ENCODE measurements at regions not wholly inside any gene's neighbourhood (a gene's known extent, or its start where the extent isn't known, plus 50 kb on each side); places are given as distances from the start of the nearest gene placed in this dataset.

DNA sequence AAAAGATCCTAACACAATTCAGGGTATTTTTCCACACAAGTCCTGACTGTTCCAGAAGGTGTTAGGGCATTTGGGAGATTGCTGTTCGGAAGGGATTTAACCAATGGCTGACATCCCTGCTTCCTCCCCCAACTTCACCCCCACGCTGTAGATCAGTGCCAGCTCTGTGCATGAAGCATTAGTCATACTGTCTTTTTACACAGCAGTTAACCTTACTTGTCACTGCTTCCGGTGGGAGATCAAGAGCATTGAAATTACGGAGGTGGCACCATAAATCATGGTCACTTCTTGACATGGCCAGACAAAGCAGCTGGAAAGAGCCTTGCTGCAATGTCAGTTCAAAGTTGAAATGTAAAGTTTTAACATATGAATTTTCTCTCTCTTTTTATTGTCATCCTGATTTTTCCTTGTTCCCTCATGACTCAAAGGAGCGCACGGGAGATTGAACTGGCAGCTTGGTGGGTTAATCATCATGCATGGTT lies 70.2 kb downstream of the HRH4 start:
- Histone ChIP-seq H3K27ac (ENCODE audit: low read depth, low read length, severe bottlenecking) (no peak overlapping the region), H3K4me3 (ENCODE audit: extremely low read depth, insufficient read depth, low read length, poor library complexity, severe bottlenecking) (no peak overlapping the region), H3K36me3 (ENCODE audit: control insufficient read depth, insufficient read depth, low read length) (no peaks in the 10 kb centered on the region), H3K9me3 (ENCODE audit: control insufficient read depth, low read length) (no peaks in the 10 kb centered on the region), H3K4me1 (ENCODE audit: control insufficient read depth, insufficient read depth, low read length, poor library complexity, severe bottlenecking) (peaks cover 6% of the 10 kb centered on the region)
- 80 to 86% methylated on average over 4 of the region's 6 CpGs for WGBS, 2 experiments (ENCODE audit: insufficient coverage in 2 of 2)

DNA sequence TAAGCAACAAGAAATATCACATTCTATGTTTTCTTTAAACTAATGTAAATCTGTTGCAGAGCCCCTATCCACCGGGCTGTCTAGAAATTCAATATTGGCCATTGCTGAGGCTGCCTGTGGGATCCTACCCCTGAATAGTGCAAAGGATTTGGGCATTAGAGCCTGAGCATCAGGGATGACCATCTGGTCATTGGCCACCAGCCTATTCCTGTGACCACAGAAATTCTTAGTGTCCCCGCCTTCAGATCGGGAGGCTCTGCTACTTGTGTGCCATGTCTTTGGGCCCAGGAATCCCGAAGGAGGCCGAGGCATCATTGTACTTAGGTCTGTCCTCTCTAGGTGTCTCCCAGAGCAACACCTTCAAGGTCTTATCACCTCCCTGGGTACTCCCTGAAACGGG lies 73.8 kb downstream of the HRH4 start:
- H3K36me3 ChIP-seq (ENCODE audit: control insufficient read depth, insufficient read depth, low read length): no peaks in the 10 kb centered on the region
- H3K4me1 ChIP-seq (ENCODE audit: control insufficient read depth, insufficient read depth, low read length, poor library complexity, severe bottlenecking): peaks cover 6% of the 10 kb centered on the region
- no peaks in the 10 kb centered on the region for H3K9me3 ChIP-seq (ENCODE audit: control insufficient read depth, low read length)
- 84 to 91% methylated on average over 6 of the region's 6 CpGs for WGBS, 2 experiments (ENCODE audit: insufficient coverage in 2 of 2)
- H3K27ac ChIP-seq (ENCODE audit: low read depth, low read length, severe bottlenecking): no peak overlapping the region
- no peak overlapping the region for H3K4me3 ChIP-seq (ENCODE audit: extremely low read depth, insufficient read depth, low read length, poor library complexity, severe bottlenecking)

DNA sequence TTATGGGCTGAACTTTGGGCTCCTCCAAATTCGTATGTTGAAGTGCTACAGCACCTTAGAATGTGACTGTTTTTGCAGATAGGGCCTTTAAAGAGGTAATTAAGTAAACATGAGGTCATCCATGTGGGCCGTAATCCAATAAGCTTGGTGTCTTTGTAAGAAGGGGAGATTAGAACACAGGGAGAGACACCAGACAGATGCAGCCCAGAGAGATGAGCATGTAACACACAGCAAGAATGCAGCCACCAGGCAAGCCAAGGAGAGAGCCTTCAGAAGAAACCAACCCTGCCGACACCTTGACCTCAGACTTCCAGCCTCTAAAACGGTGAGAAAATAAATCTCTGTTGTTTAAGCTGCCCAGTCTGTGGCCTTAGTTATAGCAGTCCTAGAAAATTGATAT lies 74.3 kb downstream of the HRH4 start:
- 93 to 100% methylated on average over 1 to 3 of the region's 4 CpGs for WGBS, 2 experiments (ENCODE audit: insufficient coverage in 2 of 2)

DNA sequence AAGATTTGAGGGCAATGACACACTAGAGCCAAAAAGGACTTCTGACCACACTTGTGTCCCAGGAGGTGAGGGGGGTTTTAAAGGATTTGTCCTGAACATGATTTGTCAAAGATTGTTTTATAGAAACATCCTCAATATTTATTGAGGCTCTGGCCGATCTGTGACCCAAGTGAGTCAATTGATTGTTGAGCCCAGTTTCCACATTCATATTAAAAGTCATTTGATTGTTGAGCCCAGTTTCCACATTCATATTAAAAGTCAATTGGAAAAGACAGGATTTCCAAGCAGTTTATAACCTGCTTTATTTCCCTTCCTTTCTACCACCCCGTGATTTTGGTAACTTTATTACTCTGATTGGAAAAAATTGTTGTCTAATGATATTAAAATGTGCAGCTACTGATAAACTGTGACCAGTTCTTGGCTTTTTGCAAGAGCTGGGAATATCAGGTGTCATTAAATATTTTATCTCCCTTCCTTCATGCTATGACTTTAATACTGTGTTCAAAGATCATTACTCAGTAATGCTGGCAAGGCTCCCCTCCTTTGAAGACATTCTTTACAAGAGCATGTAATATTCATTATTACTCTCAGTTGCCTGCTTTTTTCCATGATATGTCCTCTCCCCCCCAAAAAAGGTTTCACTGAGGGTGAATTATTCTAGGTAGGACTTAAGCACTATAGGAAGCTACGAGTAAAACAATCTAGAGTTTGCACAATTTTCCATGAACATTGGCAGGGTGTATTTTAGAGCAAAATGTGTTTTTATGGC lies 75.3 kb downstream of the HRH4 start:
- Histone ChIP-seq H3K9me3 (ENCODE audit: control insufficient read depth, low read length) (no peaks in the 10 kb centered on the region), H3K4me3 (ENCODE audit: extremely low read depth, insufficient read depth, low read length, poor library complexity, severe bottlenecking) (no peak overlapping the region), H3K27ac (ENCODE audit: low read depth, low read length, severe bottlenecking) (no peak overlapping the region), H3K4me1 (ENCODE audit: control insufficient read depth, insufficient read depth, low read length, poor library complexity, severe bottlenecking) (no peaks in the 10 kb centered on the region), H3K36me3 (ENCODE audit: control insufficient read depth, insufficient read depth, low read length) (no peaks in the 10 kb centered on the region)
- 100% methylated on average over 1 to 2 of the region's 3 CpGs for WGBS, 2 experiments (ENCODE audit: insufficient coverage in 2 of 2)

More for the DNA sequence above, 74.3 kb downstream of the HRH4 start:
- H3K4me3 ChIP-seq (ENCODE audit: extremely low read depth, insufficient read depth, low read length, poor library complexity, severe bottlenecking): no peak overlapping the region
- peaks cover 6% of the 10 kb centered on the region for H3K4me1 ChIP-seq (ENCODE audit: control insufficient read depth, insufficient read depth, low read length, poor library complexity, severe bottlenecking)
- no peaks in the 10 kb centered on the region for H3K36me3 ChIP-seq (ENCODE audit: control insufficient read depth, insufficient read depth, low read length)
- H3K27ac ChIP-seq (ENCODE audit: low read depth, low read length, severe bottlenecking): no peak overlapping the region
- H3K9me3 ChIP-seq (ENCODE audit: control insufficient read depth, low read length): no peaks in the 10 kb centered on the region

DNA sequence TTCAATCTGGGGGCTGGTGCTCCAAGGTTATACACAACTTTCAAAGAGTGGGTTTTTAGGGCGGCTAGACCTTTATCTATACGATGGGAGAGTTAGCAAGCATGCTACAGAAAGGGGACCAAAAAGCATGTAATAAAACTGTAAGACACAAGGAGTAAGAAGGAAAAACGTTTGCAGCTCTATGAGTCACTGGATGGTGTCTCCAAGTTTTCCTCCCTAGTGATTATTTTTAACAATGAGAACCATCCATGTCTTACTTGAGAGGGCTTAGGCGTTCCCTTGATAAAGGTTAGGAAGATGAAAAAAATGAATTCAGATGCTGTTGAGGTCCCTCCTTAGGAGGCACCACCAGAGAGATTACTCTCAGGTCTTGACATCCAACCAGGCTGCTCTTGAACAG lies 75.9 kb downstream of the HRH4 start:
- no peak overlapping the region for H3K4me3 ChIP-seq (ENCODE audit: extremely low read depth, insufficient read depth, low read length, poor library complexity, severe bottlenecking)
- no peak overlapping the region for H3K27ac ChIP-seq (ENCODE audit: low read depth, low read length, severe bottlenecking)
- WGBS, 2 experiments (ENCODE audit: insufficient coverage in 2 of 2): 63 to 100% methylated on average over 1 to 3 of the region's 4 CpGs
- H3K4me1 ChIP-seq (ENCODE audit: control insufficient read depth, insufficient read depth, low read length, poor library complexity, severe bottlenecking): no peaks in the 10 kb centered on the region
- no peaks in the 10 kb centered on the region for H3K36me3 ChIP-seq (ENCODE audit: control insufficient read depth, insufficient read depth, low read length)
- no peaks in the 10 kb centered on the region for H3K9me3 ChIP-seq (ENCODE audit: control insufficient read depth, low read length)

DNA sequence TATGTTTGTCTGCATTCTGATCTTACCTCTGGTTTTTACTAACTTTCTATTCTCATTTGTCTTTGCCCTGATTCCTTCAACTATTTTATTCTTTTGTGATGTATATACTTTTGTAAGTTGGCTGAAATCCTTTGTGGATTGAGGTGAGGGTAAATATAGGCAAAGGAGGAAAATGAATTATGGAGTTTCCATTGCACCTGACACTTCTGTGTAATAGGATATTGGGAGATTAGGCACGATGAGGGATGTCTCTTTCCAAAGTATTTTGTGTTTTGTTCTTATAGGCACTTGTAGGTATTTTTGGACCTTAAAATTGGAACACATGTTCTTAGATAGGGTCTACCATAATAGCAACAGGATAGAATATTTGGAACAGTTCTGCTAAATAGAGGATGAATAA lies 76.4 kb downstream of the HRH4 start:
- Histone ChIP-seq H3K27ac (ENCODE audit: low read depth, low read length, severe bottlenecking) (no peak overlapping the region), H3K4me1 (ENCODE audit: control insufficient read depth, insufficient read depth, low read length, poor library complexity, severe bottlenecking) (no peaks in the 10 kb centered on the region), H3K4me3 (ENCODE audit: extremely low read depth, insufficient read depth, low read length, poor library complexity, severe bottlenecking) (no peak overlapping the region), H3K9me3 (ENCODE audit: control insufficient read depth, low read length) (no peaks in the 10 kb centered on the region), H3K36me3 (ENCODE audit: control insufficient read depth, insufficient read depth, low read length) (no peaks in the 10 kb centered on the region)
- 100% methylated on average over 1 of the region's 1 CpG; no CpG with 5 or more reads in 1 of the 2 experiments for WGBS, 2 experiments (ENCODE audit: insufficient coverage in 2 of 2)

DNA sequence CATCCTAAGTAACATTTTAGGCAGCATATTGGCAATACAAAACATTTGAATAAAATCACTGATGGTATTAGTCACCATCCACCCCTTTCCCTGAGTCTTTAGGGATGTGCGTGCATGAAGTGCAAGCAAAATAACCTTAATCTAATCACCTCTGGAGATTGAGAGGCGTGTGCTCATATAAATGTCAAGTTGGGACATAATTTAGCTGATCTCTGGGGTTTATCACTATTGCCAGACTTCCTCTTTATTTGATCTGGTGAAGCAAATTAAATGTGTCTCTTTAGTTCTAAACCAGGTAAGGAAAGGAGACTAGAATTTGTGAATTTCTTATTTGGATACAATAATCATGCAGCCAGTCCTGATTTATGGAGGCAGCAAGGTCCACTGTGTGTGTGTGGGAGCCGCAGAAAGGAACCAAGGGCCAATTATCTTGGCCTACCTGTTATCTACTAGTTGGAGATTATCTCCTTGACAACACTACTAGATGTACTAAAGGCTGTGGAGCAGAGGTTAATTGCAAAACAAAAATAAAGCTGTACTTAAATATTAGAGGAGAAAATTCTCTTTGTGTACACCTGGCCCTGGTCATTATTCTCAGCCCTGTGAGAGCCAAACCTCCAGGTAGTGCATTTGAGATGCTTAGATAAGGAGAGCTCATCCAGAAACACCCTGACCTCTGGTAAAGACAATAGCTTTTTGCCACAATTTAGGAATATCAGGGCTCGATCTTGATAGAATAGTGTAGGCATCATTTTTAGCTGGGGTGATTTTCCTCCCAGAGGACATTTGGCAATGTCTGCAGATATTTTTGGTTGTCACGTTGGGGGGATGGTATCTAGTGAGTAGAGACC lies 78.2 kb downstream of the HRH4 start:
- Histone ChIP-seq H3K4me1 (ENCODE audit: control insufficient read depth, insufficient read depth, low read length, poor library complexity, severe bottlenecking) (no peaks in the 10 kb centered on the region), H3K27ac (ENCODE audit: low read depth, low read length, severe bottlenecking) (no peak overlapping the region), H3K4me3 (ENCODE audit: extremely low read depth, insufficient read depth, low read length, poor library complexity, severe bottlenecking) (no peak overlapping the region), H3K36me3 (ENCODE audit: control insufficient read depth, insufficient read depth, low read length) (no peaks in the 10 kb centered on the region), H3K9me3 (ENCODE audit: control insufficient read depth, low read length) (no peaks in the 10 kb centered on the region)
- WGBS, 2 experiments (ENCODE audit: insufficient coverage in 2 of 2): 100% methylated on average over 1 of the region's 5 CpGs

DNA sequence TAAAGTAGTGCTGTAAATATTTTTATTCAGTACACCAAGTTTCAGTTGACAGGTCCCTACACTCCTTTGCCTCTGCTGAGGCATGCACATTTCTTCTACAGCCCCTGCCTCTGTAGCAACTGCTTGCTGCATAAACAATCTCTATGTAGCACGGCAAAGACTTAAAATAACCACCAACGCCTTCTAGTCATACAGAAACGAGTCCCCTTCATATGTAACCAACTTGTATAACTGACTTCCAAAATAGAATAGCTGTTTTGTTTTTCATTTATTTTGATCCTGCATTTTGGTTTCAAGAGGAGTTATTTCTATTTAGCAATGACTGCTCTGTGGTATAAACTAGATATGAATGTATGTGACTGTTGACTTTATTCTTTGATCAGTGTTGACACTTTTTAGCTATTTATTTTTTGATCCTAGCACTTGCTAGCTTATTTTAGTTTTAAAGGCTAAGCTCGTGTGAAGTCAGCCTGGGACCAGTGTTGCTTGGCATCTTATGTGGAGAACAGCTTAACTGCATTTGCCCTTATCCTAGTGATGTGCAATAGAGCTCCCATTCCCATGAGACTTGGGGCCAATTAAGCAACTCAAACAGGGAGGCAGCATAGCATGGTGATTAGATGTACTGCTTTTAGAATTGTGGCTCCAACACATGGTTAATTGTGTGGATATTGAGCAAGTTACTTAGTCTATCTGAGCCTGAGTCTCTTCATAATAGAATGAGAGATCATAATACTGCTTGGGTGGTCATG lies 79.6 kb downstream of the HRH4 start:
- Histone ChIP-seq H3K36me3 (ENCODE audit: control insufficient read depth, insufficient read depth, low read length) (no peaks in the 10 kb centered on the region), H3K27ac (ENCODE audit: low read depth, low read length, severe bottlenecking) (no peak overlapping the region), H3K4me3 (ENCODE audit: extremely low read depth, insufficient read depth, low read length, poor library complexity, severe bottlenecking) (no peak overlapping the region), H3K9me3 (ENCODE audit: control insufficient read depth, low read length) (no peaks in the 10 kb centered on the region), H3K4me1 (ENCODE audit: control insufficient read depth, insufficient read depth, low read length, poor library complexity, severe bottlenecking) (no peaks in the 10 kb centered on the region)
- WGBS, 2 experiments (ENCODE audit: insufficient coverage in 2 of 2): 77 to 90% methylated on average over 3 to 4 of the region's 4 CpGs

DNA sequence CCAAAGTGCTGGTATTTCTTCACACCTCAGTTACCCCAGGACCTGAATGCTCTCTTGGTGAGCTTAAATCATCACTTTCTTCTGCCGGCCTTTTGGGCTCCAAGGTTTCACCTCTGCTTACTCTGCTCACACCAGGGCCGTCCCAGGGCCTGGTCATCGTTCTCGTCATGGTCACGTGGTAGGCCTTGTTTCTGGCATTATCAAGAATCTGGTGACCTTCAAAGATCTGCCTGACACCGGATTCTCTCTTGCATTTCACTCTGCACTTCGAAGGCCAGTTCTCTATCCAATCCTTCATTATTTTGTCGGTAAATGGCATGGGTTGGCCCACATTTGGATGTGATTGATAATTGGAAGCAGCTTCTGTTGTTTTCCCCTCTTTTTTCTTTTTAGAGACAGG lies 80.5 kb downstream of the HRH4 start:
- H3K4me3 ChIP-seq (ENCODE audit: extremely low read depth, insufficient read depth, low read length, poor library complexity, severe bottlenecking): no peak overlapping the region
- H3K36me3 ChIP-seq (ENCODE audit: control insufficient read depth, insufficient read depth, low read length): no peaks in the 10 kb centered on the region
- 75 to 83% methylated on average over 6 to 8 of the region's 8 CpGs for WGBS, 2 experiments (ENCODE audit: insufficient coverage in 2 of 2)
- no peak overlapping the region for H3K27ac ChIP-seq (ENCODE audit: low read depth, low read length, severe bottlenecking)
- H3K9me3 ChIP-seq (ENCODE audit: control insufficient read depth, low read length): no peaks in the 10 kb centered on the region
- H3K4me1 ChIP-seq (ENCODE audit: control insufficient read depth, insufficient read depth, low read length, poor library complexity, severe bottlenecking): no peaks in the 10 kb centered on the region

DNA sequence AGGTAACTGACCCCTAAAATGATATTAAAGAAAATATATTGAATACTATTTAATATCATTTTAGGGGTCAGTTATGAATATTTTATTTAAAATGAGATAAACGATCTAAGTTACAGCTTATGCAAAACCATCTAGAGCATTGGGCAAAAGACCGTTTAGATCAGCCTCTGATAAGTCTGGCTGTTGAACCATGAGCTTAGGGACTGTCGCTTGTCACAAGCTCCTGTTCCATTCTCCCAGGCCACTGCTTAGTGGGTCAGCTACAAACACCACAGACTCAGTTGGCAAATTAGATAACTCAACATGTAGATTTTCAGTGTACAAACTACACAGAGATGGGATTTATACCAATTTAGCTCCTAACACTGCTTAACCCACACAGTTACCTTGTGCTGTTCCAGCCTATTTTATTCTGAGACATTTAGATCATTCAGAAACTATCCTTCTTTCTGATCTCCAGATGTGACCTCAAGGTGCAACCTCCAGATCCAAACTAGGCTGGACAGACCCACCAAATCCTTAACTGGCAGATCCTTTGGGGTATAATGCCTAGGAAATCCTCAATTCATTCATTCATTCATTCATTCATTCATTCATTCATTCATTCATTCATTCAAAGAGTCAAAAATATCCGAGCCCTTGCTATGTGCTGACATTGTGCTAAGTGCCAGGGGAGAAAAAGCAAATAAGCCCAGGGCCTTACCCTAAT lies 82.8 kb downstream of the HRH4 start:
- Histone ChIP-seq H3K9me3 (ENCODE audit: control insufficient read depth, low read length) (no peaks in the 10 kb centered on the region), H3K27ac (ENCODE audit: low read depth, low read length, severe bottlenecking) (no peak overlapping the region), H3K4me1 (ENCODE audit: control insufficient read depth, insufficient read depth, low read length, poor library complexity, severe bottlenecking) (no peaks in the 10 kb centered on the region), H3K4me3 (ENCODE audit: extremely low read depth, insufficient read depth, low read length, poor library complexity, severe bottlenecking) (no peak overlapping the region), H3K36me3 (ENCODE audit: control insufficient read depth, insufficient read depth, low read length) (no peaks in the 10 kb centered on the region)
- WGBS, 2 experiments (ENCODE audit: insufficient coverage in 2 of 2): 80% methylated on average over 2 of the region's 4 CpGs; no CpG with 5 or more reads in 1 of the 2 experiments
